ENCODE measurements at regions not wholly inside any gene's neighbourhood (a gene's known extent, or its start where the extent isn't known, plus 50 kb on each side); places are given as distances from the start of the nearest gene placed in this dataset.

DNA sequence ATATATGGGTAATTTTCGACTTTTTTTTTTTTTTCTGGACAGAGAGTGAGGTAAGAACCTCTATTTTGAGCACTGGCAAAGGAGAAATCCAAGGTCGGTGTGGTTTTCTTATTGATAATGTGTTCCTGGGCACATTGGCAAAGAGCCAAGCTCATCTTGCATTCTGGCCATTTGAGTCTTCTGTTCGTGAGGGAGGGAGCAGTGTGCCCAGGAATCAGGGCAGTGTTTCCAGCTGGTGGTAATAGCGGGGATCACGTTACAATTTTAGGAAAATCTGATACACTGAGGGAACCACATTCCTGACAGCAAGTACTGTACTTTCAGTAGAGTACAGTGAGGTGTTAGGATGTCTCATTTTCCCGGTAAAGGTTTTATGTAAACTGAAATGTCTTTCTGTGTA lies 442.3 kb upstream of the MAP3K7 start:
- 46% methylated on average over 6 of the region's 6 CpGs for WGBS (ENCODE audit: insufficient coverage, low coverage, low lambda C conversion rate, missing lambda C conversion rate)

GRCh38 chr6:91023529-91023928 lies 436.7 kb upstream of the MAP3K7 start:
- H3K36me3 ChIP-seq = no peaks in the 10 kb centered on the region

More for the DNA sequence above, 442.3 kb upstream of the MAP3K7 start:
- Histone ChIP-seq H3K27ac (no peak overlapping the region), H3K36me3 (no peaks in the 10 kb centered on the region), H3K4me1 (no peaks in the 10 kb centered on the region), H3K27me3 (no peaks in the 10 kb centered on the region), H3K4me3 (no peak overlapping the region), H3K9me3 (no peaks in the 10 kb centered on the region)
- intact Hi-C loops (cut with DNase I) = no loop called here
- TF ChIP-seq CTCF (IDR thresholded peaks at IDR 0.05) = no peak
- TF ChIP-seq POLR2A (IDR thresholded peaks at IDR 0.05) = no peak
- no peak for ATAC-seq
- DNase-seq = no peak

DNA sequence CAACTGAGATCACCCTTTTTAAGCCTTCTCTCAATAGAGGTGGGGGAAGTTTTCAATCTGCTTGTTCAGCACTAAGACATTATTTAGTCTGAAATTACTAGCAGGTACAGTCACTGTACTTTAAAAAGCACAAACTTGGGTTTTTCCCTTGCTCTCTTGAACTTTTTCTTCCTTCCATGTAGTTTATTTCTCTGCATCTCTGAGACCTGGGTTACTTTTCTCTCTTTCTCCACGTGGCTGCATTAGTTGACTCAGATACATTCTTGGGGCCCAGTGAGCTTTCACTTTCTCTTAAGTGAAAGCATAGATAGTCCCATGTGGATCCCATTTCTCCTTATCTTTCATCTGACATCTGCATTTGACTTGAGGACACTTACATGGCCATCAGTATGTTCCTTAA lies 433.9 kb upstream of the MAP3K7 start:
- intact Hi-C loops (cut with DNase I) = no loop called here
- 27% methylated on average over 1 of the region's 1 CpG for WGBS (ENCODE audit: insufficient coverage, low coverage, low lambda C conversion rate, missing lambda C conversion rate)
- Histone ChIP-seq H3K4me3 (no peak overlapping the region), H3K9me3 (no peaks in the 10 kb centered on the region), H3K4me1 (no peaks in the 10 kb centered on the region), H3K27ac (no peak overlapping the region), H3K27me3 (no peaks in the 10 kb centered on the region), H3K36me3 (no peaks in the 10 kb centered on the region)
- TF ChIP-seq POLR2A (IDR thresholded peaks at IDR 0.05) = no peak
- TF ChIP-seq CTCF (IDR thresholded peaks at IDR 0.05) = no peak
- ATAC-seq (no peak), DNase-seq (no peak)

More at GRCh38 chr6:91023529-91023928, 436.7 kb upstream of the MAP3K7 start:
- no peaks in the 10 kb centered on the region for H3K9me3 ChIP-seq
- no peak overlapping the region for H3K4me3 ChIP-seq
- DNase-seq = no peak
- H3K27ac ChIP-seq = no peak overlapping the region
- no peak for TF ChIP-seq POLR2A (IDR thresholded peaks at IDR 0.05)
- TF ChIP-seq CTCF (IDR thresholded peaks at IDR 0.05) = no peak
- H3K4me1 ChIP-seq = no peaks in the 10 kb centered on the region
- ATAC-seq = no peak
- intact Hi-C loops (cut with DNase I) = no loop called here
- H3K27me3 ChIP-seq = no peaks in the 10 kb centered on the region

DNA sequence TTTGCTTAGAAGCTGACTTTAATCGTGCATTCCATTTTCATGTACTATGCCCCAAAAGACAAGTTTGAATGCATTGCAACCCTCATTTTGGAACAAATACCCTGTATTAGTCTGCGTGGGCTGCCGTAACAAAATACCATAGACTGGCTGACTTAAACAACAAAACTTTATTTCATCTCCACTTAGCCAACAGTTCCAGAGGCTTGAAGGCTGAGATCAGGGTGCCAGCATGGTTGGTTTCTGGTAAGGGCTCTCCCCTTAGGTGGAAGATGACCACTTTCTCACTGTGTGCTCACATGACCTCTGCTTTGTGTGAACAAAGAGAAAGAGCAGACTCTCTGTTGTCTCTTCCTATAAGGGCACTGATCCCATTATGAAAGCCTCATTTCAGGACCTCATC lies 431.7 kb upstream of the MAP3K7 start:
- Histone ChIP-seq H3K4me1 (no peaks in the 10 kb centered on the region), H3K36me3 (no peaks in the 10 kb centered on the region), H3K27ac (no peak overlapping the region), H3K27me3 (no peaks in the 10 kb centered on the region), H3K4me3 (no peak overlapping the region), H3K9me3 (no peaks in the 10 kb centered on the region)
- WGBS (ENCODE audit: insufficient coverage, low coverage, low lambda C conversion rate, missing lambda C conversion rate) = 79% methylated on average over 3 of the region's 3 CpGs
- ATAC-seq (no peak), DNase-seq (no peak)
- TF ChIP-seq CTCF (IDR thresholded peaks at IDR 0.05) (no peak), POLR2A (IDR thresholded peaks at IDR 0.05) (no peak)
- intact Hi-C loops (cut with DNase I) = no loop called here

GRCh38 chr6:91013511-91013910 lies 426.6 kb upstream of the MAP3K7 start:
- TF ChIP-seq POLR2A (IDR thresholded peaks at IDR 0.05) = no peak
- no peak for TF ChIP-seq CTCF (IDR thresholded peaks at IDR 0.05)
- H3K4me3 ChIP-seq = no peak overlapping the region
- H3K9me3 ChIP-seq = no peaks in the 10 kb centered on the region
- no peaks in the 10 kb centered on the region for H3K36me3 ChIP-seq
- no peak for DNase-seq
- no peak for ATAC-seq
- no peak overlapping the region for H3K27ac ChIP-seq
- intact Hi-C loops (cut with DNase I) = no loop called here
- no peaks in the 10 kb centered on the region for H3K4me1 ChIP-seq
- no peaks in the 10 kb centered on the region for H3K27me3 ChIP-seq
